Ovary (tissue), 7 donors: ENCODE measurements at regions not wholly inside any gene's neighbourhood (a gene's known extent, or its start where the extent isn't known, plus 50 kb on each side); places are given as distances from the start of the nearest gene placed in this dataset.

ENCODE experiments used
- DNase-seq, 5 donors: peaks; one replicate each; pipeline ENCODE4 v3.0.0-alpha.2; 2019 to 2020
- H3K27ac ChIP-seq, 2 donors: fragments of 200-600 bp; one replicate each; pipeline versions ENCODE4 v1.5.1 to v1.8.0; 2019 to 2022
- H3K27me3 ChIP-seq: fragments of 200-600 bp; one replicate; pipeline ENCODE4 v1.8.0; 2022
- H3K36me3 ChIP-seq: fragments of 200-600 bp; sonication (generic); one replicate; pipeline ENCODE4 v1.5.1; 2019
- H3K4me1 ChIP-seq: one replicate; pipeline ENCODE4 v1.8.1; 2013; ENCODE audit warnings: mild to moderate bottlenecking, moderate library complexity; ENCODE audit not compliant: insufficient read depth
- H3K4me3 ChIP-seq: fragments of 200-600 bp; sonication (generic); one replicate; pipeline ENCODE4 v1.5.1; 2017
- H3K9me3 ChIP-seq, 2 donors: fragments of 200-600 bp in 1 of 2; sonication (generic) in 1 of 2; one replicate each; pipeline versions ENCODE4 v1.5.1 to v1.8.1; 2013 to 2019; ENCODE audit warnings: mild to moderate bottlenecking in 1 of 2, moderate library complexity in 1 of 2
- EP300 ChIP-seq: sonication (generic); formaldehyde crosslinking; IDR thresholded peaks from one replicate; pipeline ENCODE4 v1.6.1; 2017; ENCODE audit warnings: antibody characterized with exemption
- POLR2A ChIP-seq: fragments of 450-650 bp; IDR thresholded peaks from one replicate; pipeline ENCODE4 v1.6.1; 2017; ENCODE audit warnings: antibody characterized with exemption, mild to moderate bottlenecking, moderate library complexity
- WGBS, 3 donors: extraction: QIAGEN DNeasy Blood & Tissue Kit in 1 of 3; methylation state at CpG; one replicate each; pipeline versions ENCODE4 v1.1.5 to v1.1.7; 2013 to 2017; 5-methylcytosine and 5-hydroxymethylcytosine counted together
- intact Hi-C, 4 donors: fragments of 100-400 bp; cut with DNase I; formaldehyde crosslinking; loops; one replicate each; pipeline versions ENCODE4 v1.11.0 to v1.15.1; 2022 to 2023
- TF ChIP-seq, protein P1 (sequence below), 3 donors: fragments of 450-650 bp in 2 of 3; fragments of 200-600 bp in 1 of 3; IDR thresholded peaks; one replicate each; pipeline versions ENCODE4 v1.5.1 to v1.8.0; 2016 to 2022; ENCODE audit warnings: antibody characterized with exemption in 3 of 3, mild to moderate bottlenecking in 1 of 3
- donor health status: DM: no; HTN: no; CAD: no; lungs with moderate emphysema.
- donor health status: DM: no; HTN: no; CAD: no.
- donor health status: Bipolar disorder and iron deficiency.
- donor health status: DM: no; HTN: no; CAD: no.
- donor health status: DM: yes; HTN: yes; CAD: no.

- DNase-seq, result no peak
- TF ChIP-seq, protein P1, sequence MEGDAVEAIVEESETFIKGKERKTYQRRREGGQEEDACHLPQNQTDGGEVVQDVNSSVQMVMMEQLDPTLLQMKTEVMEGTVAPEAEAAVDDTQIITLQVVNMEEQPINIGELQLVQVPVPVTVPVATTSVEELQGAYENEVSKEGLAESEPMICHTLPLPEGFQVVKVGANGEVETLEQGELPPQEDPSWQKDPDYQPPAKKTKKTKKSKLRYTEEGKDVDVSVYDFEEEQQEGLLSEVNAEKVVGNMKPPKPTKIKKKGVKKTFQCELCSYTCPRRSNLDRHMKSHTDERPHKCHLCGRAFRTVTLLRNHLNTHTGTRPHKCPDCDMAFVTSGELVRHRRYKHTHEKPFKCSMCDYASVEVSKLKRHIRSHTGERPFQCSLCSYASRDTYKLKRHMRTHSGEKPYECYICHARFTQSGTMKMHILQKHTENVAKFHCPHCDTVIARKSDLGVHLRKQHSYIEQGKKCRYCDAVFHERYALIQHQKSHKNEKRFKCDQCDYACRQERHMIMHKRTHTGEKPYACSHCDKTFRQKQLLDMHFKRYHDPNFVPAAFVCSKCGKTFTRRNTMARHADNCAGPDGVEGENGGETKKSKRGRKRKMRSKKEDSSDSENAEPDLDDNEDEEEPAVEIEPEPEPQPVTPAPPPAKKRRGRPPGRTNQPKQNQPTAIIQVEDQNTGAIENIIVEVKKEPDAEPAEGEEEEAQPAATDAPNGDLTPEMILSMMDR (IDR thresholded peaks at IDR 0.05), result no peak
- TF ChIP-seq POLR2A (no peak), EP300 (no peak)
- H3K27ac ChIP-seq, result no peak overlapping the region
- no peaks in the 10 kb centered on the region for H3K4me1 ChIP-seq
- no peaks in the 10 kb centered on the region for H3K36me3 ChIP-seq
- WGBS, 3 donors, result 47 to 72% (median 48%) methylated on average over 2 of the region's 2 CpGs
- no peaks in the 10 kb centered on the region for H3K27me3 ChIP-seq
- intact Hi-C loops, result no loop called here
- no peak overlapping the region for H3K4me3 ChIP-seq
- H3K9me3 ChIP-seq, result no peaks in the 10 kb centered on the region
Observed at GRCh38 chr12:13350946-13351345, 154.4 kb downstream of the EMP1 start.

GRCh38 chr12:13350381-13350780 is 153.9 kb downstream of the EMP1 start:
- H3K36me3 ChIP-seq, result no peaks in the 10 kb centered on the region
- H3K27me3 ChIP-seq, result no peaks in the 10 kb centered on the region
- DNase-seq, result no peak
- H3K4me1 ChIP-seq, result no peaks in the 10 kb centered on the region
- no peak overlapping the region for H3K27ac ChIP-seq
- intact Hi-C loops, result no loop called here
- H3K4me3 ChIP-seq, result no peak overlapping the region
- TF ChIP-seq EP300 (no peak), POLR2A (no peak)
- TF ChIP-seq, protein P1 (IDR thresholded peaks at IDR 0.05), result no peak
- 67 to 84% (median 81%) methylated on average over 2 of the region's 2 CpGs for WGBS, 3 donors
- H3K9me3 ChIP-seq, result no peaks in the 10 kb centered on the region

DNA sequence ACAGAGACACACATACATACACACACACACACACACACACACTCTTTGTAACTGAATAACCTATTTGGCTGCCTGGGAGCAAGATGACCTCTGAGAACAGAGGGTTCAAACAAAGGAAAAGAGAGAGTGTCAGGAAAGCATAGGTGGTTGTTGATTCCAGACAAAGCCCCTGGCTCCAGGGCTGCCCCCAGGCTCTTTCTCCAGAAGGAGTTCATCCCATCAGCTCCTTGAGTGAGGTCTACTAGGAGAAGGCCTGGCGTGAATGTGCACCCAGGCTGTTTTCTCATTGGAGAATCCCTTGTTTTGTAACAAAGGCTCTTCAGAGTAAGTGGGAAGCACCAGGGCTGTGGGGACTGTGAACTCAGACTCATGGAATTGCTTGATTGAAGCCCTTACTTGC is 151.9 kb downstream of the EMP1 start:
- H3K4me3 ChIP-seq, result no peak overlapping the region
- intact Hi-C loops, result no loop called here

GRCh38 chr12:13347241-13348043 is 150.9 kb downstream of the EMP1 start:
- intact Hi-C loops, result no loop called here
- Histone ChIP-seq H3K4me3 (no peak overlapping the region), H3K27ac (no peak overlapping the region), H3K9me3 (no peaks in the 10 kb centered on the region), H3K36me3 (no peaks in the 10 kb centered on the region), H3K27me3 (no peaks in the 10 kb centered on the region), H3K4me1 (no peaks in the 10 kb centered on the region)
- no peak for TF ChIP-seq EP300
- no peak for TF ChIP-seq POLR2A
- TF ChIP-seq, protein P1 (IDR thresholded peaks at IDR 0.05), result no peak
- no peak for DNase-seq
- 22 to 28% (median 27%) methylated on average over 4 of the region's 4 CpGs for WGBS, 3 donors

More for the DNA sequence above, 151.9 kb downstream of the EMP1 start:
- H3K27me3 ChIP-seq, result no peaks in the 10 kb centered on the region
- no peaks in the 10 kb centered on the region for H3K9me3 ChIP-seq
- 82 to 94% (median 86%) methylated on average over 1 of the region's 1 CpG for WGBS, 3 donors
- H3K4me1 ChIP-seq, result no peaks in the 10 kb centered on the region
- H3K27ac ChIP-seq, result no peak overlapping the region
- H3K36me3 ChIP-seq, result no peaks in the 10 kb centered on the region
- TF ChIP-seq POLR2A (no peak), EP300 (no peak)
- TF ChIP-seq, protein P1 (IDR thresholded peaks at IDR 0.05), result no peak
- DNase-seq, result no peak
